GM20000 (cell line): ENCODE measurements at regions not wholly inside any gene's neighbourhood (a gene's known extent, or its start where the extent isn't known, plus 50 kb on each side); places are given as distances from the start of the nearest gene placed in this dataset.

ENCODE experiments used
- DNase-seq: peaks from one replicate; pipeline ENCODE4 v3.0.0; 2012; ENCODE audit warnings: low spot score
- CTCF ChIP-seq: IDR thresholded peaks from 2 replicates; pipeline ENCODE4 v1.5.1; 2012; ENCODE audit warnings: mild to moderate bottlenecking, control low read depth; ENCODE audit errors: extremely low read depth, missing control alignments

GRCh38 chr1:30353637-30354036 lies 369.7 kb downstream of the MATN1 start:
- TF ChIP-seq CTCF: no peak
- no peak for DNase-seq

GRCh38 chr1:30348147-30348546 lies 375.2 kb downstream of the MATN1 start:
- DNase-seq: no peak
- TF ChIP-seq CTCF: no peak

GRCh38 chr1:30345491-30346130 lies 377.8 kb downstream of the MATN1 start:
- no peak for TF ChIP-seq CTCF
- DNase-seq: no peak

GRCh38 chr1:30343562-30343961 lies 379.8 kb downstream of the MATN1 start:
- no peak for TF ChIP-seq CTCF
- DNase-seq: no peak

GRCh38 chr1:30342535-30343141 lies 380.7 kb downstream of the MATN1 start:
- DNase-seq: no peak
- TF ChIP-seq CTCF: no peak

DNA sequence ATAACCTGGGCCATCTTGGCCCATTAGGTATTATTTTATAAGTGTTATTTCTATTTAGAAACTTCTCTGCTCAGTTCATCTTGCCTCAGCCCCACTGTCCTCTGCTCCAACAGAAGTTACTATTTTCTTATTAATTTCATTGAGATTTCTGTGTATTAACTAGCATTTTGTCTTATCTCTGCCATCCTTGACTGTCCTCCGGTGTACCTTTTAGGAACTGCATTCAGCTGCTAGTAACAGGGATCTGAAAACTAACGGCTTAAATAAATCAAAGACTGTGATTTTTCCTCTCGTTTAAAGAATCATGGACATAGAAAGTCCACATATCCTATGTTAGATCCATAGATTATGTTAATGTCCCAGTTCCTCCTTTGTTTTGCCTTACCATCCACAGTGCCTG lies 382.5 kb downstream of the MATN1 start:
- no peak for DNase-seq
- no peak for TF ChIP-seq CTCF

- no peak for TF ChIP-seq CTCF
- DNase-seq: no peak
Measured at GRCh38 chr1:30339866-30340265, 383.5 kb downstream of the MATN1 start.
